HCT116 (cell line): ENCODE measurements at regions not wholly inside any gene's neighbourhood (a gene's known extent, or its start where the extent isn't known, plus 50 kb on each side); places are given as distances from the start of the nearest gene placed in this dataset.

Experiments
- ATAC-seq: fragments of 200-7000 bp; cut with Tn5 transposase; 2 replicates; pipeline ENCODE4 v1.9.1; 2020; ENCODE audit warnings: mild to moderate bottlenecking, moderate library complexity
- BruUV-seq: library from RNA; stranded (reverse); fragments of 400-500 nt; replicated peaks from 2 replicates; lab custom pipeline; 2021; lab: Mats Ljungman, UMichigan
- CTCF ChIA-PET: fragments of 300-600 bp; sonication (Branson Sonifier 250); formaldehyde crosslinking; loops from one replicate; lab custom pipeline; 2021; ENCODE audit warnings: antibody characterized with exemption; lab: Charles Lee
- POLR2A ChIA-PET: fragments of 300-600, 350-600 bp; sonication (Branson Sonifier 250); formaldehyde crosslinking; loops from one replicate; lab custom pipeline; 2021; ENCODE audit warnings: antibody characterized with exemption; lab: Charles Lee
- RAD21 ChIA-PET, 2 experiments: fragments of 300-600 bp; sonication (Branson Sonifier 250); formaldehyde crosslinking; loops; one replicate each; lab custom pipeline; 2023; ENCODE audit warnings: low total read pairs in 2 of 2; ENCODE audit not compliant: uncharacterized antibody in 2 of 2, unreplicated experiment in 2 of 2, low non-redundant PET in 1 of 2; lab: Charles Lee
- DNase-seq: peaks from one replicate; pipeline ENCODE4 v3.0.0-alpha.2; 2010; ENCODE audit warnings: low read depth, low spot score
- H2AFZ ChIP-seq: fragments of 200-600 bp; shearing (Covaris generic), sonication (generic); 2 replicates; pipeline ENCODE4 v1.6.1; 2017; ENCODE audit warnings: low read depth, mixed run types, mixed read lengths, antibody characterized with exemption, low read length; ENCODE audit not compliant: poor library complexity, severe bottlenecking
- H3K27ac ChIP-seq: 2 replicates; pipeline ENCODE4 v1.5.1; 2012; ENCODE audit warnings: low read depth, low read length
- H3K27me3 ChIP-seq: fragments of 200-600 bp; sonication (generic); 2 replicates; pipeline ENCODE4 v1.6.1; 2016; ENCODE audit warnings: mixed run types, low read length, mixed read lengths; ENCODE audit not compliant: insufficient read depth
- H3K36me3 ChIP-seq, 2 experiments: fragments of 200-500 bp in 1 of 2; fragments of 200-600 bp in 1 of 2; sonication (Bioruptor generic) in 1 of 2; sonication (generic) in 1 of 2; 2 replicates each; pipeline versions ENCODE4 v1.5.1 to v1.6.1; 2014 to 2016; ENCODE audit warnings: low read length in 2 of 2, inconsistent platforms in 1 of 2, mixed read lengths in 1 of 2, mixed run types in 1 of 2; ENCODE audit not compliant: insufficient read depth in 2 of 2, control insufficient read depth in 1 of 2
- H3K4me1 ChIP-seq, 2 experiments: fragments of 200-600 bp in 1 of 2; sonication (generic) in 1 of 2; 2 replicates each; pipeline versions ENCODE4 v1.5.1 to v1.6.1; 2012 to 2017; ENCODE audit warnings: low read length in 2 of 2, inconsistent platforms in 1 of 2, mild to moderate bottlenecking in 1 of 2, mixed read lengths in 1 of 2, mixed run types in 1 of 2, moderate library complexity in 1 of 2; ENCODE audit not compliant: insufficient read depth in 2 of 2, control insufficient read depth in 1 of 2
- H3K4me2 ChIP-seq: fragments of 200-600 bp; sonication (generic); 2 replicates; pipeline ENCODE4 v1.6.1; 2017; ENCODE audit warnings: mixed run types, low read length, mixed read lengths
- H3K4me3 ChIP-seq, 2 experiments: fragments of 200-600 bp in 1 of 2; sonication (generic) in 1 of 2; replicated peaks in 1 of 2; 2 replicates each; pipeline ENCODE4 v1.5.1; 2011 to 2016; ENCODE audit warnings: low read length in 2 of 2, control low read depth in 1 of 2, low read depth in 1 of 2, mild to moderate bottlenecking in 1 of 2, mixed read lengths in 1 of 2, mixed run types in 1 of 2
- H3K79me2 ChIP-seq: fragments of 200-600 bp; sonication (generic); 2 replicates; pipeline ENCODE4 v1.6.1; 2017; ENCODE audit warnings: mild to moderate bottlenecking, mixed run types, low read length, moderate library complexity, mixed read lengths; ENCODE audit not compliant: insufficient read depth
- H3K9ac ChIP-seq: fragments of 200-600 bp; sonication (generic); 2 replicates; pipeline ENCODE4 v1.6.1; 2016; ENCODE audit warnings: low read length, mixed read lengths
- H3K9me2 ChIP-seq: fragments of 200-600 bp; sonication (generic), shearing (Covaris generic); 2 replicates; pipeline ENCODE4 v1.6.1; 2017; ENCODE audit warnings: mixed run types, mild to moderate bottlenecking, moderate library complexity; ENCODE audit not compliant: insufficient read depth
- H3K9me3 ChIP-seq, 2 experiments: fragments of 200-500 bp in 1 of 2; fragments of 200-600 bp in 1 of 2; sonication (Bioruptor generic) in 1 of 2; sonication (generic) in 1 of 2; 2 replicates each; pipeline ENCODE4 v1.6.1; 2014 to 2017; ENCODE audit warnings: low read length in 2 of 2, mixed read lengths in 2 of 2, inconsistent platforms in 1 of 2, low read depth in 1 of 2, mild to moderate bottlenecking in 1 of 2, mixed run types in 1 of 2, moderate library complexity in 1 of 2; ENCODE audit not compliant: control insufficient read depth in 1 of 2, insufficient read depth in 1 of 2
- H4K20me1 ChIP-seq: fragments of 200-600 bp; sonication (generic), shearing (Covaris generic); 2 replicates; pipeline ENCODE4 v1.6.1; 2017; ENCODE audit warnings: mixed run types, mild to moderate bottlenecking, moderate library complexity; ENCODE audit not compliant: insufficient read depth
- CTCF ChIP-seq, 3 experiments: fragments of 200-600 bp in 1 of 3; sonication (generic) in 1 of 3; IDR thresholded peaks in 2 of 3; conservative IDR thresholded peaks in 1 of 3; 2 replicates each; pipeline ENCODE4 v1.5.1; 2012 to 2017; ENCODE audit warnings: low read depth in 2 of 3, low read length in 2 of 3, antibody characterized with exemption in 1 of 3, borderline replicate concordance in 1 of 3, control low read depth in 1 of 3, mild to moderate bottlenecking in 1 of 3, mixed read lengths in 1 of 3, mixed run types in 1 of 3, moderate library complexity in 1 of 3; ENCODE audit not compliant: insufficient read depth in 1 of 3
- ELF1 ChIP-seq: IDR thresholded peaks from 2 replicates; pipeline ENCODE4 v1.6.1; 2012; ENCODE audit warnings: low read depth, borderline replicate concordance
- EZH2 ChIP-seq: fragments of 200-600 bp; sonication (generic); IDR thresholded peaks from 2 replicates; pipeline ENCODE4 v1.6.1; 2017; ENCODE audit warnings: antibody characterized with exemption, mixed run types
- FOSL1 ChIP-seq: IDR thresholded peaks from 2 replicates; pipeline ENCODE4 v1.6.1; 2012; ENCODE audit warnings: low read depth
- YY1 ChIP-seq: IDR thresholded peaks from 2 replicates; pipeline ENCODE4 v1.6.1; 2011; ENCODE audit warnings: low read length, low read depth, moderate library complexity, mild to moderate bottlenecking; ENCODE audit not compliant: insufficient replicate concordance; ENCODE audit errors: extremely low read depth
- intact Hi-C: fragments of 100-400 bp; cut with micrococcal nuclease; formaldehyde crosslinking; loops from 2 replicates; pipeline ENCODE4 v1.10.0; 2022

- H3K79me2 ChIP-seq = no peaks in the 10 kb centered on the region
- H3K9me2 ChIP-seq = peaks cover 3% of the 10 kb centered on the region
- no peak for TF ChIP-seq CTCF (IDR thresholded peaks at IDR 0.05 in 2 of 3, conservative IDR thresholded peaks at IDR 0.05 in 1 of 3; ENCODE audit: borderline replicate concordance in 1 of 3, insufficient read depth in 1 of 3, low read depth in 2 of 3, low read length in 2 of 3)
- H3K36me3 ChIP-seq = no peaks in the 10 kb centered on the region
- ATAC-seq (no peak), DNase-seq (no peak)
- no peak overlapping the region for H3K4me3 ChIP-seq
- H3K27me3 ChIP-seq = no peaks in the 10 kb centered on the region
- H3K27ac ChIP-seq = no peak overlapping the region
- no peaks in the 10 kb centered on the region for H4K20me1 ChIP-seq
- intact Hi-C loops = no loop called here
- BruUV-seq = no TSS peak
- H3K9me3 ChIP-seq = no peaks in the 10 kb centered on the region
- H3K4me2 ChIP-seq = no peak overlapping the region
- no peaks in the 10 kb centered on the region for H3K4me1 ChIP-seq
- ChIA-PET POLR2A (no interaction called here), RAD21 (no interaction called here), CTCF (no interaction called here)
- H3K9ac ChIP-seq = no peak overlapping the region
- H2AFZ ChIP-seq = no peak overlapping the region
Observed at GRCh38 chr4:123853651-123854050, 457.1 kb downstream of the SPRY1 start.

- no peak overlapping the region for H3K27ac ChIP-seq
- H2AFZ ChIP-seq = no peak overlapping the region
- TF ChIP-seq ELF1 = no peak
- no peak for TF ChIP-seq FOSL1
- no peak for TF ChIP-seq EZH2
- TF ChIP-seq YY1 = no peak
- H3K9me3 ChIP-seq = no peaks in the 10 kb centered on the region
- CTCF ChIA-PET = no interaction called here
- BruUV-seq = no TSS peak
- H4K20me1 ChIP-seq = no peaks in the 10 kb centered on the region
- intact Hi-C loops = no loop called here
- H3K79me2 ChIP-seq = no peaks in the 10 kb centered on the region
- POLR2A ChIA-PET = no interaction called here
- H3K9ac ChIP-seq = no peak overlapping the region
- DNase-seq (no peak), ATAC-seq (no peak)
- RAD21 ChIA-PET = no interaction called here
- H3K36me3 ChIP-seq = no peaks in the 10 kb centered on the region
- H3K4me1 ChIP-seq = no peaks in the 10 kb centered on the region
- peaks cover 3% of the 10 kb centered on the region for H3K9me2 ChIP-seq
- no peak overlapping the region for H3K4me3 ChIP-seq
- no peaks in the 10 kb centered on the region for H3K27me3 ChIP-seq
- H3K4me2 ChIP-seq = no peak overlapping the region
Observed at GRCh38 chr4:123856689-123857545, 460.3 kb downstream of the SPRY1 start.
